OCI-LY7 (cell line): ENCODE measurements at regions not wholly inside any gene's neighbourhood (a gene's known extent, or its start where the extent isn't known, plus 50 kb on each side); places are given as distances from the start of the nearest gene placed in this dataset.

Experiments used
- BruUV-seq: library from RNA; stranded (reverse); fragments of 400-500 nt; replicated peaks from 2 replicates; lab custom pipeline; 2021; lab: Mats Ljungman, UMichigan
- CTCF ChIA-PET: fragments of 300-600 bp; sonication (Branson Sonifier 250); formaldehyde crosslinking; loops from one replicate; lab custom pipeline; 2022; ENCODE audit warnings: antibody characterized with exemption; ENCODE audit not compliant: unreplicated experiment; lab: Charles Lee
- POLR2A ChIA-PET: fragments of 300-600 bp; sonication (Branson Sonifier 250); formaldehyde crosslinking; loops from one replicate; lab custom pipeline; 2022; ENCODE audit warnings: antibody characterized with exemption; lab: Charles Lee
- DNase-seq: peaks from one replicate; pipeline ENCODE4 v3.0.0-alpha.2; 2015; ENCODE audit warnings: low spot score
- H2AFZ ChIP-seq: fragments of 200-600 bp; sonication (generic), shearing (Covaris generic); 2 replicates; pipeline ENCODE4 v1.6.1; 2014; ENCODE audit warnings: mild to moderate bottlenecking, antibody characterized with exemption, low read length, moderate library complexity
- H3K27ac ChIP-seq: fragments of 200-600 bp; sonication (generic); 2 replicates; pipeline ENCODE4 v1.5.1; 2014; ENCODE audit warnings: mixed run types, low read depth, mild to moderate bottlenecking, moderate library complexity, low read length, inconsistent platforms; ENCODE audit not compliant: poor library complexity, severe bottlenecking
- H3K36me3 ChIP-seq: fragments of 200-600 bp; sonication (generic); 2 replicates; pipeline ENCODE4 v1.6.1; 2014; ENCODE audit warnings: mild to moderate bottlenecking, antibody characterized with exemption, low read length, moderate library complexity, mixed read lengths; ENCODE audit not compliant: insufficient read depth
- H3K4me1 ChIP-seq: fragments of 200-600 bp; sonication (generic); 2 replicates; pipeline ENCODE4 v1.5.1; 2014; ENCODE audit warnings: mild to moderate bottlenecking, low read length; ENCODE audit not compliant: insufficient read depth, poor library complexity, severe bottlenecking
- H3K4me2 ChIP-seq: fragments of 200-600 bp; sonication (generic); 2 replicates; pipeline ENCODE4 v1.6.1; 2014; ENCODE audit warnings: mild to moderate bottlenecking, low read length
- H3K4me3 ChIP-seq: fragments of 200-600 bp; sonication (generic); 2 replicates; pipeline ENCODE4 v1.5.1; 2014; ENCODE audit warnings: mild to moderate bottlenecking, low read depth, low read length; ENCODE audit not compliant: poor library complexity, severe bottlenecking
- H3K79me2 ChIP-seq: fragments of 200-600 bp; sonication (generic); 2 replicates; pipeline ENCODE4 v1.6.1; 2016; ENCODE audit warnings: low read depth, mild to moderate bottlenecking, low read length, moderate library complexity, mixed read lengths; ENCODE audit not compliant: insufficient read depth
- H3K9me2 ChIP-seq: fragments of 200-600 bp; sonication (generic); 2 replicates; pipeline ENCODE4 v1.6.1; 2016; ENCODE audit warnings: mild to moderate bottlenecking, low read length, mixed read lengths; ENCODE audit not compliant: insufficient read depth
- H3K9me3 ChIP-seq: fragments of 200-600 bp; sonication (generic); 2 replicates; pipeline ENCODE4 v1.6.1; 2014; ENCODE audit warnings: mild to moderate bottlenecking, mixed run types, low read length, mixed read lengths
- H4K20me1 ChIP-seq: fragments of 200-600 bp; sonication (generic); 2 replicates; pipeline ENCODE4 v1.6.1; 2014; ENCODE audit warnings: mild to moderate bottlenecking, antibody characterized with exemption, low read length, moderate library complexity, mixed read lengths; ENCODE audit not compliant: insufficient read depth
- CTCF ChIP-seq: fragments of 200-600 bp; sonication (generic); conservative IDR thresholded peaks from 2 replicates; pipeline ENCODE4 v1.5.1; 2014; ENCODE audit warnings: mild to moderate bottlenecking, antibody characterized with exemption, low read length, moderate library complexity, mixed read lengths
- EZH2phosphoT487 ChIP-seq: fragments of 200-600 bp; sonication (generic); IDR thresholded peaks from 2 replicates; pipeline ENCODE4 v1.6.1; 2018; ENCODE audit warnings: low read depth, borderline replicate concordance, mild to moderate bottlenecking, mixed run types, antibody characterized with exemption, low read length, moderate library complexity, mixed read lengths
- intact Hi-C: fragments of 100-400 bp; cut with micrococcal nuclease; formaldehyde crosslinking; loops from one replicate; pipeline ENCODE4 v1.10.0; 2022; ENCODE audit not compliant: unreplicated experiment

- intact Hi-C loops = no loop called here
- Histone ChIP-seq H3K36me3 (no peaks in the 10 kb centered on the region), H3K4me1 (no peaks in the 10 kb centered on the region), H2AFZ (no peak overlapping the region), H4K20me1 (no peaks in the 10 kb centered on the region), H3K4me2 (no peak overlapping the region), H3K79me2 (no peaks in the 10 kb centered on the region), H3K9me2 (no peaks in the 10 kb centered on the region), H3K4me3 (no peak overlapping the region), H3K9me3 (no peaks in the 10 kb centered on the region), H3K27ac (no peak overlapping the region)
- ChIA-PET CTCF (no interaction called here), POLR2A (no interaction called here)
- BruUV-seq = no TSS peak
- no peak for DNase-seq
- TF ChIP-seq CTCF (no peak), EZH2phosphoT487 (no peak)
These were observed 180.6 kb downstream of the FSIP2 start for GRCh38 chr2:185919155-185919554.

DNA sequence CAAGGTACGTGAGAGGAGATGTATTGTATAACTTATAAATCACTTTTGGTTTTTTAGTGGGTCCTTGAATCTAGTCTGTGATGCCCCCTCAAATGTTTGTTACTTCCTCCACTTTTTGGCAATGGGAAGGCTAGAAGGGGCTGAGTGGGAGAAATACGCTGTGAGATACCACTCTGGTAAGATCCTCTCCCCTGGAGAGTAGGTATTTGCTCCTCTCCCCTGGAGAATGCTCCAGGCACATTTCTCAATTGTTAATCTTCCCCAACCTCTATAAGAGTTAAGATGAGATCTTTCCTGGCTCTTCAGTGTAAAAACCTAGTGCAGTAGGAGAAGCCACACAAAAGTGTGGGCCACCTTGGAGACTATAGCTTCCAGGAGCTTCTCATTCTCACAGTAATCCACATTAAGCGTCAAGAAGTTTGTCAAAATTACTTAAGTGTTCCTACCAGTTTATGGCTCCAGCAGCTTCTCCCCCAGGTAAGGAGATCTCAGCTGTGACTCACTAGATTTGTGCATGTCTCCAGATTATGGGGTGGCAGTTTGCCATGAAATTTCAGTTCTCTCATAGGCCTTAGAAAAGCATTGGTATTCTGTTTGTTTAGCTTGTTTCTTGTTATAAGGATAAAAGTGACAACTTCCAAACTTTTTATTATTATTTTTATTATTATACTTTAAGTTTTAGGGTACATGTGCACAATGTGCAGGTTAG lies 182.6 kb downstream of the FSIP2 start:
- H3K9me3 ChIP-seq = no peaks in the 10 kb centered on the region
- TF ChIP-seq CTCF (no peak), EZH2phosphoT487 (no peak)
- no peak overlapping the region for H3K4me3 ChIP-seq
- no peaks in the 10 kb centered on the region for H3K4me1 ChIP-seq
- no peak overlapping the region for H2AFZ ChIP-seq
- H4K20me1 ChIP-seq = no peaks in the 10 kb centered on the region
- no TSS peak for BruUV-seq
- no peak for DNase-seq
- no peak overlapping the region for H3K4me2 ChIP-seq
- ChIA-PET CTCF (no interaction called here), POLR2A (interaction anchor here (0.6 kb wide), 1 partner anchor 150 kb away, joined by 3 read pairs; no protein-coding TSS in a partner anchor)
- H3K27ac ChIP-seq = no peak overlapping the region
- no peaks in the 10 kb centered on the region for H3K36me3 ChIP-seq
- no peaks in the 10 kb centered on the region for H3K79me2 ChIP-seq
- intact Hi-C loops = no loop called here
- no peaks in the 10 kb centered on the region for H3K9me2 ChIP-seq

- no peak for TF ChIP-seq EZH2phosphoT487
- TF ChIP-seq CTCF = no peak
- no peaks in the 10 kb centered on the region for H3K79me2 ChIP-seq
- BruUV-seq = no TSS peak
These were observed 195.6 kb downstream of the FSIP2 start for GRCh38 chr2:185934232-185934631.

More at GRCh38 chr2:185934232-185934631, 195.6 kb downstream of the FSIP2 start:
- H3K27ac ChIP-seq = no peak overlapping the region
- no peaks in the 10 kb centered on the region for H4K20me1 ChIP-seq
- no peaks in the 10 kb centered on the region for H3K9me2 ChIP-seq
- H3K9me3 ChIP-seq = no peaks in the 10 kb centered on the region
- H3K36me3 ChIP-seq = no peaks in the 10 kb centered on the region
- CTCF ChIA-PET = no interaction called here
- no peak for DNase-seq
- POLR2A ChIA-PET = no interaction called here
- H2AFZ ChIP-seq = no peak overlapping the region
- H3K4me2 ChIP-seq = no peak overlapping the region
- intact Hi-C loops = no loop called here
- no peak overlapping the region for H3K4me3 ChIP-seq
- H3K4me1 ChIP-seq = no peaks in the 10 kb centered on the region
